ENCODE measurements at regions not wholly inside any gene's neighbourhood (a gene's known extent, or its start where the extent isn't known, plus 50 kb on each side); places are given as distances from the start of the nearest gene placed in this dataset.
A peak's percentile ranks its signal among the peaks of the same experiment; 100 is the strongest.

DNA sequence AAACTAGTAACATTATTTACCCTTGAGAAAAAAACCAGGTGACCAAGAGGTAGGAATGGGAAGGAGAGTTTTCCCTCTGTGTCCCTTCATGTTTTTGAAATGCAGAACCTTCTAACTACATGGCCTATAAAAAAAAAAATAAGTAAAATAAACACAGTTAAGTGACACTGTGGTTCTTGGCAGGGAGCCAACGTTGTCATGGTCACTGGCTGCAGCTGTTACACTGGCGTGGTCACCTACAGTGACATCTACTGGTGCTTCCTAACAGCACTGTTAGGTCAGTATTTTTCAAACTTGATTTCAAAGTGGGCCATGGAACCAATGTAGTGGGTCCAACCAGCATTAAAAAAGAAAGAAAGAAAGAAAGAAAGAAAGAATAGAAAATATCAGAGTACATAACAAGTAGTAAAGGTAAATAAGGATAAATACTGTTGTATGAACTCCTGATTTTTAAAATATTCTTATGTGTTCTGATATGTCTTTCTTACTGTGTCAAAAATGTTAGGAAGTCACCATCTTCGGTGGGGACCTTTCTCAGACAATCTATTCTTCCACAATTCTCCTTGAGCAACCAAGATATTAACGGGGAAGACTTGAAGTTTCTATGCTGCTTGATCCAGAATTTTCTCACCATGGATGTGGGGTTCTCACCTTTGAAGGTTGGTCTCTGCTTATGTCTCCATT lies 59.1 kb upstream of the PJA2 start:
- TF ChIP-seq EP300 (IDR thresholded peaks at IDR 0.05) = no peak
- TF ChIP-seq, protein P1, sequence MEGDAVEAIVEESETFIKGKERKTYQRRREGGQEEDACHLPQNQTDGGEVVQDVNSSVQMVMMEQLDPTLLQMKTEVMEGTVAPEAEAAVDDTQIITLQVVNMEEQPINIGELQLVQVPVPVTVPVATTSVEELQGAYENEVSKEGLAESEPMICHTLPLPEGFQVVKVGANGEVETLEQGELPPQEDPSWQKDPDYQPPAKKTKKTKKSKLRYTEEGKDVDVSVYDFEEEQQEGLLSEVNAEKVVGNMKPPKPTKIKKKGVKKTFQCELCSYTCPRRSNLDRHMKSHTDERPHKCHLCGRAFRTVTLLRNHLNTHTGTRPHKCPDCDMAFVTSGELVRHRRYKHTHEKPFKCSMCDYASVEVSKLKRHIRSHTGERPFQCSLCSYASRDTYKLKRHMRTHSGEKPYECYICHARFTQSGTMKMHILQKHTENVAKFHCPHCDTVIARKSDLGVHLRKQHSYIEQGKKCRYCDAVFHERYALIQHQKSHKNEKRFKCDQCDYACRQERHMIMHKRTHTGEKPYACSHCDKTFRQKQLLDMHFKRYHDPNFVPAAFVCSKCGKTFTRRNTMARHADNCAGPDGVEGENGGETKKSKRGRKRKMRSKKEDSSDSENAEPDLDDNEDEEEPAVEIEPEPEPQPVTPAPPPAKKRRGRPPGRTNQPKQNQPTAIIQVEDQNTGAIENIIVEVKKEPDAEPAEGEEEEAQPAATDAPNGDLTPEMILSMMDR (IDR thresholded peaks at IDR 0.05) = peak; percentile 58 to 69
- no peak for TF ChIP-seq POLR2A (IDR thresholded peaks at IDR 0.05)

Measured in suprapubic skin (tissue), 3 donors.